Esophagus muscularis mucosa (tissue), 3 donors: ENCODE measurements at regions not wholly inside any gene's neighbourhood (a gene's known extent, or its start where the extent isn't known, plus 50 kb on each side); places are given as distances from the start of the nearest gene placed in this dataset.

Source experiments
- CTCF ChIP-seq, 3 experiments: fragments of 200-600 bp in 2 of 3; fragments of 450-650 bp in 1 of 3; sonication (generic) in 2 of 3; IDR thresholded peaks; one replicate each; pipeline ENCODE4 v1.5.1; 2017 to 2019; ENCODE audit warnings: antibody characterized with exemption in 3 of 3, mild to moderate bottlenecking in 2 of 3, moderate library complexity in 1 of 3
- POLR2AphosphoS5 ChIP-seq, 2 donors: sonication (generic); formaldehyde crosslinking; IDR thresholded peaks; one replicate each; pipeline ENCODE4 v1.6.1; 2017; ENCODE audit warnings: antibody characterized with exemption in 2 of 2

GRCh38 chr6:11952316-11952715, 59.8 kb upstream of the HIVEP1 start:
- TF ChIP-seq CTCF (IDR thresholded peaks at IDR 0.05) (no peak), POLR2AphosphoS5 (IDR thresholded peaks at IDR 0.05) (no peak)
